NCI-H1694 (cell line): ENCODE measurements at regions not wholly inside any gene's neighbourhood (a gene's known extent, or its start where the extent isn't known, plus 50 kb on each side); places are given as distances from the start of the nearest gene placed in this dataset.
"Not testable (repeated sequence)": the region's sequence is repeated elsewhere in the genome, so short reads cannot be mapped to it uniquely, and the experiment has no call there.

Source experiments
- DNase-seq: peaks from one replicate; lab custom pipeline; 2025; lab: John Stamatoyannopoulos, UW

- no peak for DNase-seq
Measured at GRCh38 chr4:63063760-63064159, 1345.5 kb downstream of the TECRL start.

GRCh38 chr4:63062891-63063290 lies 1346.4 kb downstream of the TECRL start:
- not testable (repeated sequence) for DNase-seq

GRCh38 chr4:63049726-63050125 lies 1359.5 kb downstream of the TECRL start:
- DNase-seq = no peak

GRCh38 chr4:63049278-63049677 lies 1360.0 kb downstream of the TECRL start:
- DNase-seq = no peak

- no peak for DNase-seq
Measured at GRCh38 chr4:63036159-63036866, 1372.9 kb downstream of the TECRL start.

GRCh38 chr4:63029380-63029779 lies 1379.9 kb downstream of the TECRL start:
- no peak for DNase-seq

GRCh38 chr4:63020661-63021060 lies 1388.6 kb downstream of the TECRL start:
- DNase-seq = no peak

- DNase-seq = no peak
Measured at GRCh38 chr4:63017300-63017699, 1392.0 kb downstream of the TECRL start.

GRCh38 chr4:62970846-62971245 lies 1438.4 kb downstream of the TECRL start:
- no peak for DNase-seq

GRCh38 chr4:62960415-62960814 lies 1448.8 kb downstream of the TECRL start:
- DNase-seq = no peak

- no peak for DNase-seq
Measured at GRCh38 chr4:62953752-62954151, 1455.5 kb downstream of the TECRL start.

- no peak for DNase-seq
Measured at GRCh38 chr4:62952366-62952765, 1456.9 kb downstream of the TECRL start.

- no peak for DNase-seq
Measured at GRCh38 chr4:62948108-62948507, 1461.1 kb downstream of the TECRL start.

- DNase-seq = no peak
Measured at GRCh38 chr4:62940229-62940628, 1469.0 kb downstream of the TECRL start.

- no peak for DNase-seq
Measured at GRCh38 chr4:62930884-62931283, 1478.4 kb downstream of the TECRL start.

- DNase-seq = no peak
Measured at GRCh38 chr4:62928483-62928882, 1480.8 kb downstream of the TECRL start.

GRCh38 chr4:62927574-62927973 lies 1481.7 kb downstream of the TECRL start:
- no peak for DNase-seq

GRCh38 chr4:62923783-62924182 lies 1485.5 kb downstream of the TECRL start:
- no peak for DNase-seq

GRCh38 chr4:62917649-62918048 lies 1491.6 kb downstream of the TECRL start:
- no peak for DNase-seq

- no peak for DNase-seq
Measured at GRCh38 chr4:62914758-62915157, 1494.5 kb downstream of the TECRL start.

- DNase-seq = no peak
Measured at GRCh38 chr4:62913065-62913464, 1496.2 kb downstream of the TECRL start.

GRCh38 chr4:62912531-62912930 lies 1496.7 kb downstream of the TECRL start:
- DNase-seq = no peak

- DNase-seq = no peak
Measured at GRCh38 chr4:62909238-62909637, 1500.0 kb downstream of the TECRL start.

- DNase-seq = no peak
Measured at GRCh38 chr4:62901101-62901500, 1508.1 kb downstream of the TECRL start.
